Stimulated activated memory B cell treated with anti-CD40 and anti-IgM and Interleukin-4, amounts not matched to agents 10 μg/mL and 1 μg/mL and 100 μg/mL, for 72 hours (primary cell): ENCODE measurements at regions not wholly inside any gene's neighbourhood (a gene's known extent, or its start where the extent isn't known, plus 50 kb on each side); places are given as distances from the start of the nearest gene placed in this dataset.
"Not testable (repeated sequence)": the region's sequence is repeated elsewhere in the genome, so short reads cannot be mapped to it uniquely, and the experiment has no call there.

Source experiments
- ATAC-seq: fragments of 150-1000 bp; cut with Tn5 transposase; 2 replicates; pipeline ENCODE4 v1.10.0; 2021
- H3K27ac Mint-ChIP-seq: one replicate; pipeline ENCODE4 v1.8.0; 2022; ENCODE audit warnings: mild to moderate bottlenecking, mixed read lengths
- H3K27me3 Mint-ChIP-seq: one replicate; pipeline ENCODE4 v1.8.0; 2022; ENCODE audit warnings: mixed read lengths
- H3K36me3 Mint-ChIP-seq: one replicate; pipeline ENCODE4 v1.8.0; 2022; ENCODE audit warnings: mixed read lengths
- H3K4me1 Mint-ChIP-seq: one replicate; pipeline ENCODE4 v1.8.0; 2022; ENCODE audit warnings: mixed read lengths
- H3K4me3 Mint-ChIP-seq: one replicate; pipeline ENCODE4 v1.8.0; 2022; ENCODE audit warnings: mild to moderate bottlenecking, moderate library complexity, mixed read lengths
- H3K9me3 Mint-ChIP-seq: one replicate; pipeline ENCODE4 v1.8.0; 2022; ENCODE audit warnings: mixed read lengths

GRCh38 chr1:96525657-96526557, 195.7 kb upstream of the PTBP2 start:
- Mint-ChIP-seq H3K27ac (no peak overlapping the region), H3K4me3 (no peak overlapping the region), H3K4me1 (no peaks in the 10 kb centered on the region), H3K36me3 (no peaks in the 10 kb centered on the region), H3K9me3 (peaks cover 15% of the 10 kb centered on the region), H3K27me3 (no peaks in the 10 kb centered on the region)
- no peak for ATAC-seq

GRCh38 chr1:96528672-96529071, 192.9 kb upstream of the PTBP2 start:
- not testable (repeated sequence) for H3K4me3 Mint-ChIP-seq, H3K36me3 Mint-ChIP-seq, H3K27ac Mint-ChIP-seq, ATAC-seq, H3K27me3 Mint-ChIP-seq, H3K4me1 Mint-ChIP-seq
- peaks cover 18% of the 10 kb centered on the region for H3K9me3 Mint-ChIP-seq

DNA sequence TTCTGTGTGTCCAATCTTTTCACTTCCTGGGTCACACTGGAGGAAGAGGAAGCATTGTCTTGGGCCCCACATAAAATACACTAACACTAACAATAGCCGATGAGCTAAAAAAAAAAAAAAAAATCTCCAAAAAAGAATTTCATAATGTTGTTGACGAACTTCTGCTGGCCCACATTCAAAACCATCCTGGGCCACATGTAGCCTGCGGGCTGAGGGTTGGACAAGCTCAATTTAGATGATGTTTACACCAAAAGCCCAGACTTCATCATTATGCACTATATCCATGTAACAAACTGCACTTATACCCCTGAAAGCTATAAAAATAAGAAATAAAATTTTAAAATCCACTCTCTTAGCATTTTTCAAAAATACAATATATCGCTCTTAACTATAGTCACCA, 187.8 kb upstream of the PTBP2 start:
- Mint-ChIP-seq H3K27me3 (no peaks in the 10 kb centered on the region), H3K4me3 (no peak overlapping the region), H3K36me3 (no peaks in the 10 kb centered on the region), H3K27ac (no peak overlapping the region), H3K4me1 (no peaks in the 10 kb centered on the region), H3K9me3 (peaks cover 7% of the 10 kb centered on the region)
- ATAC-seq = no peak

DNA sequence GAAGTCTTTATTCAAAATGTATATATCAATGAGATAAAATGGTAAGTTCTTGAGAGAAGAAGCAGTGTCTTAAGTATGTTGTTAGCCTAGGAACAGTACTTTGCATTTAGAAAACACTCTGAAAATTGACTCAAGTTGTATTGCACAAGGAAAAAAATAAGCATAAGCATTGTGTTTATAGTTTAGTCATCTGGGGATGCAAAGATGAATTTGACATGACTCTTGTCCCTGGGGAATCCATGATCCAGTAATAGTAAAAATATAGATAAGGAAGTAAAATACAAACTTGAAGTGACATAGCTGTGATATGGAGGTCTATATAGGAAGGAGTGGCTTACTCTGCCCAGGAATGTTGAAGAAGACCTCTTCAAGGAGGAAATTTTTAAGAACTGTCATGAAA, 185.0 kb upstream of the PTBP2 start:
- ATAC-seq = no peak
- Mint-ChIP-seq H3K36me3 (no peaks in the 10 kb centered on the region), H3K27ac (no peak overlapping the region), H3K4me1 (no peaks in the 10 kb centered on the region), H3K27me3 (no peaks in the 10 kb centered on the region), H3K4me3 (no peak overlapping the region), H3K9me3 (no peaks in the 10 kb centered on the region)

GRCh38 chr1:96538111-96538641, 183.4 kb upstream of the PTBP2 start:
- Mint-ChIP-seq H3K4me3 (no peak overlapping the region), H3K36me3 (no peaks in the 10 kb centered on the region), H3K4me1 (no peaks in the 10 kb centered on the region)

DNA sequence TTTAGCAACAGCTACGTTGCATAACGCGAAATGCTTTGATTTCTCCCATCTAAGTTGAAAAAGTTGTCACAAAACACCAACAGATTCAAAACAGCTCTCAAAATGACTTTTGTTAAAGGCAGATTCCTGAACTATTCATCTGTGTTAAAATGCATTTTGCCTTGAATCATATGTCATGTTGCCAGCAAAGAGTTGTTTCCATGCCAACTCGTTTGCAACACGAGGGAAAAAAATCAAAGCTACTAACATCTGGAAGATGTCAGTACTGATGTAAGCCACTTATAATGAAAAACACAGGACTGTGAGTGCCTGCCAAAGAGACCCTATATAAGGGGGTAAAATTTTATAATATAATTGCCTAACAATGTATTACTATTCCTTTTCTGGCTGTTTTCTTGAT, 182.7 kb upstream of the PTBP2 start:
- Mint-ChIP-seq H3K27me3 (no peaks in the 10 kb centered on the region), H3K27ac (no peak overlapping the region), H3K4me3 (no peak overlapping the region), H3K9me3 (peaks cover 3% of the 10 kb centered on the region), H3K4me1 (no peaks in the 10 kb centered on the region), H3K36me3 (no peaks in the 10 kb centered on the region)
- no peak for ATAC-seq

More at GRCh38 chr1:96538111-96538641, 183.4 kb upstream of the PTBP2 start:
- Mint-ChIP-seq H3K9me3 (peaks cover 3% of the 10 kb centered on the region), H3K27ac (no peak overlapping the region), H3K27me3 (no peaks in the 10 kb centered on the region)
- no peak for ATAC-seq

DNA sequence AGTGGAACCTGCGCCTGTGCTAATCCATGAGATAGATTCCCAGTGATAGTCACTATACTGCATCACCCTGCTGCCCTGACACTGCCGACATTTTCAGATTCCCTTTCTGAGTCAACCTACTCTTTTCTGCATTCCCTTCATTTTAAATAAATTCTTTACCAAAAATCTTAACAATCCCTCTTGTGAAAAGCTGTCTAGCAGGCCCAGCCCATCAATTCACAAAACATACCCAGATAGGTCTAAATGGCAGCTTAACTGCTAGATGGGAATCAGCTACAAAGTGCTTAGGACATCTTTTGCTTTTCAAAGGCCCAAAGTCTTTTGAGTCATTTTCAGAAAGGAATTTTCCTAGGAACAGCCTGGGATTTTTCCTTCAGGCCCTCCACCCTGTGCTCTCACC, 180.1 kb upstream of the PTBP2 start:
- Mint-ChIP-seq H3K27me3 (no peaks in the 10 kb centered on the region), H3K27ac (no peak overlapping the region), H3K4me1 (no peaks in the 10 kb centered on the region), H3K4me3 (no peak overlapping the region), H3K9me3 (peaks cover 3% of the 10 kb centered on the region), H3K36me3 (no peaks in the 10 kb centered on the region)
- ATAC-seq = no peak

GRCh38 chr1:96544051-96544830, 177.3 kb upstream of the PTBP2 start:
- no peak overlapping the region for H3K27ac Mint-ChIP-seq
- peaks cover 3% of the 10 kb centered on the region for H3K9me3 Mint-ChIP-seq
- H3K27me3 Mint-ChIP-seq = no peaks in the 10 kb centered on the region
- ATAC-seq = no peak
- H3K36me3 Mint-ChIP-seq = no peaks in the 10 kb centered on the region
- no peak overlapping the region for H3K4me3 Mint-ChIP-seq
- no peaks in the 10 kb centered on the region for H3K4me1 Mint-ChIP-seq

DNA sequence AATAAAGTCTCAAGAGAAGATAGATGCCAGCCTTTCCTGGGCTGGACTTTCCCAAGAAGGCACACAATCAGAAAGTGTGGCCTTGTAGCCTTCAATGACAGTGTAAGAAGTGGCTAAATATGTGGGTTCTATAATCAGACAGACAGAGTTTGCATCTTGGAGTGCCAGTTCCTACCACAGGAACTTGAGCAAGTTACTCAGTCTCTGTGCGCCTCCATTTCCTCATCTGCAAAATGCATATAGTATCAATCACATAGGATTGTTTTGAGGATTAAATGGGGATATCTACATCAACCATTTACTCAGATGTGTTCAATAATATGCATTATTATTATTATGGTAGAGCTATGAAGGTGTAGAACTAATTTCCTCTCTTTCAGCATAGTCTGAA, 176.8 kb upstream of the PTBP2 start:
- Mint-ChIP-seq H3K9me3 (peaks cover 3% of the 10 kb centered on the region), H3K27me3 (no peaks in the 10 kb centered on the region), H3K36me3 (no peaks in the 10 kb centered on the region), H3K4me1 (no peaks in the 10 kb centered on the region), H3K27ac (no peak overlapping the region), H3K4me3 (no peak overlapping the region)
- no peak for ATAC-seq

- Mint-ChIP-seq H3K9me3 (peaks cover 3% of the 10 kb centered on the region), H3K36me3 (no peaks in the 10 kb centered on the region), H3K27me3 (no peaks in the 10 kb centered on the region), H3K4me1 (no peaks in the 10 kb centered on the region), H3K4me3 (no peak overlapping the region), H3K27ac (no peak overlapping the region)
- ATAC-seq = no peak
These were observed 175.5 kb upstream of the PTBP2 start for GRCh38 chr1:96545935-96546656.

GRCh38 chr1:96550061-96550460, 171.5 kb upstream of the PTBP2 start:
- no peak overlapping the region for H3K4me3 Mint-ChIP-seq

GRCh38 chr1:96552451-96552850, 169.1 kb upstream of the PTBP2 start:
- no peak overlapping the region for H3K4me3 Mint-ChIP-seq
- no peak for ATAC-seq
- no peaks in the 10 kb centered on the region for H3K4me1 Mint-ChIP-seq
- peaks cover 1% of the 10 kb centered on the region for H3K27me3 Mint-ChIP-seq
- H3K27ac Mint-ChIP-seq = no peak overlapping the region
- no peaks in the 10 kb centered on the region for H3K36me3 Mint-ChIP-seq
- H3K9me3 Mint-ChIP-seq = no peaks in the 10 kb centered on the region

More at GRCh38 chr1:96550061-96550460, 171.5 kb upstream of the PTBP2 start:
- Mint-ChIP-seq H3K27ac (no peak overlapping the region), H3K36me3 (no peaks in the 10 kb centered on the region), H3K4me1 (no peaks in the 10 kb centered on the region), H3K9me3 (no peaks in the 10 kb centered on the region), H3K27me3 (no peaks in the 10 kb centered on the region)
- ATAC-seq = no peak

DNA sequence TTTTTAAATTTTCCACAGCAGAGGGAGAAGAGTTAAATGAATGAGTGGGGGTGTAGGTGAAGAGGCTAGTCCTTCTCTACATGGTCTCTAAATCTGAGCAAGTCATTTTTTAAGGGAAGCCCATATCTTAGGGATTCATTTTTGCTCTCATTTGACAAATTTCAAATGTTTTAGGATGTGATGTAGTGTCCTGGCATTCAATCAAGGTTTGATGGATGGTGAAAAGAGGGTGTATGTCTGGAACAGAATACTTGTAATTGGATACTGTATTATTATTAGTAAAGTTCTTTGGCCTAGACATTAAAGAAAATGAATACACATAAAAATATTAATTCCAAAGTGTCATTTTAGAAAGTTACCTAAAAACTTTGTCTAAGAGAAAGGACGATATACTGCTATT, 167.8 kb upstream of the PTBP2 start:
- ATAC-seq = no peak
- Mint-ChIP-seq H3K36me3 (no peaks in the 10 kb centered on the region), H3K27ac (no peak overlapping the region), H3K27me3 (peaks cover 8% of the 10 kb centered on the region), H3K4me1 (no peaks in the 10 kb centered on the region), H3K9me3 (no peaks in the 10 kb centered on the region), H3K4me3 (no peak overlapping the region)

GRCh38 chr1:96554364-96554763, 167.2 kb upstream of the PTBP2 start:
- Mint-ChIP-seq H3K4me3 (no peak overlapping the region), H3K27ac (no peak overlapping the region), H3K9me3 (no peaks in the 10 kb centered on the region), H3K36me3 (no peaks in the 10 kb centered on the region), H3K4me1 (no peaks in the 10 kb centered on the region), H3K27me3 (peaks cover 8% of the 10 kb centered on the region)
- ATAC-seq = no peak

DNA sequence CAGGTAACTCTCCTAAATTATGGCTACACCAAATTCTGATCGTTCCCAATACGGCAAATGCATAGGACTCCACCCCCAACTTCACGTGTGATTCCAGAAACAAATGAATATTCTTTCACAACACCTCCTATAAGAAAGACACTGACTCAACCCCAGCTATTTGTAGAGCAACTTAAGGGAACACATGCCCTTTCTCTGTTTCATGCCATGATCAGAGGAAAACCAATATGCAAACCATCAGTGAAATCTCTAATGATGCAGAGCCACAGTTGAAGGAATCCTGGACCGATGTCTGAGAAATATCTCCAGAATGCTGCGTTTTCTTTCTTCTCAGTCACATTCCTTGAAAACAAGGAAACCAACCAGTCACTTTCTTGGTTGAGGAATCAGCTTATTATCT, 164.2 kb upstream of the PTBP2 start:
- no peaks in the 10 kb centered on the region for H3K36me3 Mint-ChIP-seq
- H3K4me3 Mint-ChIP-seq = no peak overlapping the region
- no peak for ATAC-seq
- H3K4me1 Mint-ChIP-seq = no peaks in the 10 kb centered on the region
- H3K27ac Mint-ChIP-seq = no peak overlapping the region
- no peaks in the 10 kb centered on the region for H3K9me3 Mint-ChIP-seq
- peaks cover 8% of the 10 kb centered on the region for H3K27me3 Mint-ChIP-seq
